IMR-90 (cell line): ENCODE measurements at regions not wholly inside any gene's neighbourhood (a gene's known extent, or its start where the extent isn't known, plus 50 kb on each side); places are given as distances from the start of the nearest gene placed in this dataset.

Source experiments
- ATAC-seq: fragments of 200-7000 bp; cut with Tn5 transposase; 2 replicates; pipeline ENCODE4 v1.9.1; 2020; ENCODE audit warnings: low read depth, mild to moderate bottlenecking, moderate library complexity
- BruUV-seq: library from RNA; stranded (reverse); fragments of 400-500 nt; replicated peaks from 2 replicates; lab custom pipeline; 2021; lab: Mats Ljungman, UMichigan
- CTCF ChIA-PET: fragments of 300-600 bp; formaldehyde crosslinking; extraction: SDS; loops from one replicate; lab custom pipeline; 2021; ENCODE audit warnings: antibody characterized with exemption; lab: Yijun Ruan, JAX
- POLR2A ChIA-PET: fragments of 300-600 bp; sonication (Branson Sonifier 250); formaldehyde crosslinking; loops from one replicate; lab custom pipeline; 2022; ENCODE audit warnings: antibody characterized with exemption; ENCODE audit not compliant: unreplicated experiment; lab: Charles Lee
- DNase-seq: peaks from one replicate; pipeline ENCODE4 v3.0.0; 2013
- H2AFZ ChIP-seq: replicated peaks from 2 replicates; pipeline ENCODE3; 2013; ENCODE audit warnings: low read length, mild to moderate bottlenecking; ENCODE audit not compliant: poor library complexity
- H2AK5ac ChIP-seq: 2 replicates; pipeline ENCODE4 v1.6.1; 2013; ENCODE audit warnings: low read depth, low read length, inconsistent platforms
- H2AK9ac ChIP-seq: replicated peaks from 2 replicates; pipeline ENCODE3; 2013; ENCODE audit warnings: mild to moderate bottlenecking, low read depth, low read length, moderate library complexity; ENCODE audit not compliant: poor library complexity
- H2BK120ac ChIP-seq: 2 replicates; pipeline ENCODE4 v1.6.1; 2013; ENCODE audit warnings: low read depth, low read length, inconsistent platforms
- H2BK15ac ChIP-seq: 3 replicates; pipeline ENCODE4 v1.6.1; 2013; ENCODE audit warnings: low read depth, low read length, inconsistent platforms
- H2BK20ac ChIP-seq: 2 replicates; pipeline ENCODE4 v1.6.1; 2013; ENCODE audit warnings: low read depth, mild to moderate bottlenecking, inconsistent platforms, low read length, moderate library complexity
- H2BK5ac ChIP-seq: 2 replicates; pipeline ENCODE4 v1.6.1; 2013; ENCODE audit warnings: mild to moderate bottlenecking, low read depth, low read length, inconsistent platforms; ENCODE audit not compliant: poor library complexity, severe bottlenecking
- H3K14ac ChIP-seq: replicated peaks from 2 replicates; pipeline ENCODE4 v1.6.1; 2013; ENCODE audit warnings: low read depth, low read length, inconsistent platforms
- H3K18ac ChIP-seq: 2 replicates; pipeline ENCODE4 v1.6.1; 2013; ENCODE audit warnings: low read depth, low read length, control low read depth
- H3K23ac ChIP-seq: 2 replicates; pipeline ENCODE4 v1.6.1; 2013; ENCODE audit warnings: low read depth, low read length, inconsistent platforms
- H3K27ac ChIP-seq: 2 replicates; pipeline ENCODE4 v1.5.1; 2013; ENCODE audit warnings: mild to moderate bottlenecking, control low read depth, low read length; ENCODE audit not compliant: insufficient read depth
- H3K27me3 ChIP-seq: 2 replicates; pipeline ENCODE4 v1.6.1; 2013; ENCODE audit warnings: low read length; ENCODE audit not compliant: control insufficient read depth, insufficient read depth
- H3K36me3 ChIP-seq: 2 replicates; pipeline ENCODE4 v1.6.1; 2013; ENCODE audit warnings: low read length, mixed read lengths; ENCODE audit not compliant: control insufficient read depth, insufficient read depth
- H3K4ac ChIP-seq: 2 replicates; pipeline ENCODE4 v1.6.1; 2013; ENCODE audit warnings: low read depth, low read length, inconsistent platforms
- H3K4me1 ChIP-seq: 2 replicates; pipeline ENCODE4 v1.6.1; 2013; ENCODE audit warnings: low read length, mixed read lengths; ENCODE audit not compliant: control insufficient read depth, insufficient read depth
- H3K4me2 ChIP-seq: 2 replicates; pipeline ENCODE4 v1.6.1; 2013; ENCODE audit warnings: low read depth, mild to moderate bottlenecking, control low read depth, low read length, moderate library complexity
- H3K4me3 ChIP-seq: 2 replicates; pipeline ENCODE4 v1.5.1; 2013; ENCODE audit warnings: low read depth, mild to moderate bottlenecking, control low read depth, low read length, moderate library complexity; ENCODE audit not compliant: insufficient read depth
- H3K56ac ChIP-seq: 2 replicates; pipeline ENCODE4 v1.6.1; 2013; ENCODE audit warnings: low read length, inconsistent platforms; ENCODE audit not compliant: insufficient read depth; ENCODE audit errors: extremely low read depth
- H3K79me1 ChIP-seq, 2 experiments: 2 replicates each; pipeline ENCODE4 v1.6.1; 2013; ENCODE audit warnings: low read length in 2 of 2, inconsistent platforms in 1 of 2, low read depth in 1 of 2
- H3K9ac ChIP-seq: 2 replicates; pipeline ENCODE4 v1.6.1; 2013; ENCODE audit warnings: low read depth, low read length, control low read depth
- H3K9me1 ChIP-seq: 2 replicates; pipeline ENCODE4 v1.6.1; 2013; ENCODE audit warnings: low read length, inconsistent platforms; ENCODE audit not compliant: insufficient read depth
- H3K9me3 ChIP-seq: 2 replicates; pipeline ENCODE4 v1.6.1; 2013; ENCODE audit warnings: low read length; ENCODE audit not compliant: control insufficient read depth, insufficient read depth
- H4K20me1 ChIP-seq: 2 replicates; pipeline ENCODE4 v1.6.1; 2013; ENCODE audit warnings: low read length, inconsistent platforms; ENCODE audit not compliant: insufficient read depth
- H4K5ac ChIP-seq: 2 replicates; pipeline ENCODE4 v1.6.1; 2013; ENCODE audit warnings: mild to moderate bottlenecking, low read depth, low read length, control low read depth
- H4K8ac ChIP-seq, 2 experiments: 2 replicates each; pipeline ENCODE4 v1.6.1; 2013; ENCODE audit warnings: low read depth in 2 of 2, low read length in 2 of 2, control low read depth in 1 of 2, inconsistent platforms in 1 of 2
- H4K91ac ChIP-seq: 2 replicates; pipeline ENCODE4 v1.6.1; 2013; ENCODE audit warnings: low read depth, low read length, inconsistent platforms; ENCODE audit not compliant: insufficient read depth
- CEBPB ChIP-seq: IDR thresholded peaks from 2 replicates; pipeline ENCODE4 v1.6.1; 2012; ENCODE audit warnings: low read depth, low read length, improper control_type of control experiment
- CHD1 ChIP-seq: IDR thresholded peaks from 2 replicates; pipeline ENCODE4 v1.6.1; 2012; ENCODE audit warnings: low read depth, low read length, improper control_type of control experiment
- FOS ChIP-seq: fragments of 150-350 bp; IDR thresholded peaks from 2 replicates; pipeline ENCODE4 v1.6.1; 2016; ENCODE audit warnings: low read depth, low read length
- MAFK ChIP-seq: IDR thresholded peaks from 2 replicates; pipeline ENCODE4 v1.6.1; 2012; ENCODE audit warnings: low read depth, low read length, improper control_type of control experiment
- MAZ ChIP-seq: IDR thresholded peaks from 2 replicates; pipeline ENCODE4 v1.6.1; 2012; ENCODE audit warnings: low read depth, mild to moderate bottlenecking, low read length, improper control_type of control experiment, moderate library complexity, borderline replicate concordance
- MXI1 ChIP-seq: IDR thresholded peaks from 2 replicates; pipeline ENCODE4 v1.6.1; 2012; ENCODE audit warnings: low read depth, mild to moderate bottlenecking, low read length, moderate library complexity, borderline replicate concordance
- NFE2L2 ChIP-seq: fragments of 150-350 bp; IDR thresholded peaks from 2 replicates; pipeline ENCODE4 v1.6.1; 2016; ENCODE audit warnings: low read depth, mild to moderate bottlenecking, low read length
- POLR2A ChIP-seq: IDR thresholded peaks from 2 replicates; pipeline ENCODE4 v1.6.1; 2012; ENCODE audit warnings: mild to moderate bottlenecking, low read depth, low read length
- RAD21 ChIP-seq: IDR thresholded peaks from 2 replicates; pipeline ENCODE4 v1.6.1; 2012; ENCODE audit warnings: low read length, improper control_type of control experiment
- RFX5 ChIP-seq: IDR thresholded peaks from 2 replicates; pipeline ENCODE4 v1.8.0; 2012; ENCODE audit warnings: low read depth, mild to moderate bottlenecking, low read length, moderate library complexity
- SMC3 ChIP-seq: fragments of 150-350 bp; IDR thresholded peaks from 2 replicates; pipeline ENCODE4 v1.6.1; 2016; ENCODE audit warnings: low read depth, mild to moderate bottlenecking, antibody characterized with exemption, low read length, moderate library complexity
- WGBS, 2 experiments: methylation state at CpG; one replicate each; pipeline versions ENCODE4 v1.1.5 to v1.1.7; 2013; ENCODE audit warnings: missing lambda C conversion rate in 2 of 2; ENCODE audit not compliant: insufficient read length in 1 of 2; ENCODE audit errors: extremely low coverage in 2 of 2; 5-methylcytosine and 5-hydroxymethylcytosine counted together
- dilution Hi-C: fragments of 300-500 bp; cut with HindIII; formaldehyde crosslinking; loops from one replicate; pipeline ENCODE4 v1.14.3; 2018; ENCODE audit warnings: low sequenced_read_pairs; ENCODE audit not compliant: unreplicated experiment
- in situ Hi-C: fragments of 300-500 bp; cut with MboI; formaldehyde crosslinking; loops from 3 replicates; pipeline ENCODE4 v1.14.3; 2019; ENCODE audit warnings: low sequenced_read_pairs, inconsistent platforms, mixed read lengths
- intact Hi-C: fragments of 100-400 bp; cut with micrococcal nuclease; formaldehyde crosslinking; loops from 2 replicates; pipeline ENCODE4 v1.10.0; 2022
- TF ChIP-seq, protein P1 (sequence below): conservative IDR thresholded peaks from 2 replicates; pipeline ENCODE4 v1.5.1; 2012; ENCODE audit warnings: mild to moderate bottlenecking, low read depth, low read length, improper control_type of control experiment
- TF ChIP-seq, protein P2 (sequence below): fragments of 150-350 bp; IDR thresholded peaks from 2 replicates; pipeline ENCODE4 v1.6.1; 2016; ENCODE audit warnings: low read depth, mild to moderate bottlenecking, low read length, moderate library complexity, borderline replicate concordance
- TF ChIP-seq, protein P3 (sequence below): fragments of 150-350 bp; IDR thresholded peaks from 2 replicates; pipeline ENCODE4 v1.6.1; 2017; ENCODE audit warnings: mild to moderate bottlenecking, antibody characterized with exemption, low read length, low read depth

DNA sequence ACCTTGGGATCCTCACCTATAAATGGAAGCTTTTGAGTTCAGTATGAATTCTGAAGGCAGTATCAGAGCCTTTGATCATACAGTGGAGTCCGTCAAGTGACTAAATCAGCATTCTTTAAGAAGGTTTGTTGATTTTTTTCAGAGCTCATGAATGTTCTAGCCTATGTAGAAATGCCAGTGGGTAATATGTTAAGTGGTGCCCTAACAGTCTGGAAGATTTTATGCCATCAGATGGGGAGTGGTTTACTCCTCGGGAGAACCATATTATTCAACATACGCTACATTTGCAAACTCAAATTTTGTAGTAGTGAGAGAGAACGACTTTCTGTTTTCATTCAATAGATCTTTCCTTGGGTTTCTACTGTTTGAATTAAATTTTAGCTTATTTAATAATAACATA lies 225.0 kb upstream of the ACVR2A start:
- no peak overlapping the region for H3K14ac ChIP-seq
- dilution Hi-C loops, result no loop called here
- H4K8ac ChIP-seq, result no peak overlapping the region
- no peak overlapping the region for H3K23ac ChIP-seq
- H3K36me3 ChIP-seq, result no peaks in the 10 kb centered on the region
- no peaks in the 10 kb centered on the region for H3K27me3 ChIP-seq
- no peak overlapping the region for H2AK5ac ChIP-seq
- no peaks in the 10 kb centered on the region for H4K20me1 ChIP-seq
- TF ChIP-seq RFX5 (no peak), SMC3 (no peak), RAD21 (no peak), MXI1 (no peak), CHD1 (no peak), MAZ (no peak), CEBPB (no peak), NFE2L2 (no peak), FOS (no peak), POLR2A (no peak), MAFK (no peak)
- TF ChIP-seq, protein P1, sequence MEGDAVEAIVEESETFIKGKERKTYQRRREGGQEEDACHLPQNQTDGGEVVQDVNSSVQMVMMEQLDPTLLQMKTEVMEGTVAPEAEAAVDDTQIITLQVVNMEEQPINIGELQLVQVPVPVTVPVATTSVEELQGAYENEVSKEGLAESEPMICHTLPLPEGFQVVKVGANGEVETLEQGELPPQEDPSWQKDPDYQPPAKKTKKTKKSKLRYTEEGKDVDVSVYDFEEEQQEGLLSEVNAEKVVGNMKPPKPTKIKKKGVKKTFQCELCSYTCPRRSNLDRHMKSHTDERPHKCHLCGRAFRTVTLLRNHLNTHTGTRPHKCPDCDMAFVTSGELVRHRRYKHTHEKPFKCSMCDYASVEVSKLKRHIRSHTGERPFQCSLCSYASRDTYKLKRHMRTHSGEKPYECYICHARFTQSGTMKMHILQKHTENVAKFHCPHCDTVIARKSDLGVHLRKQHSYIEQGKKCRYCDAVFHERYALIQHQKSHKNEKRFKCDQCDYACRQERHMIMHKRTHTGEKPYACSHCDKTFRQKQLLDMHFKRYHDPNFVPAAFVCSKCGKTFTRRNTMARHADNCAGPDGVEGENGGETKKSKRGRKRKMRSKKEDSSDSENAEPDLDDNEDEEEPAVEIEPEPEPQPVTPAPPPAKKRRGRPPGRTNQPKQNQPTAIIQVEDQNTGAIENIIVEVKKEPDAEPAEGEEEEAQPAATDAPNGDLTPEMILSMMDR, result no peak
- TF ChIP-seq, protein P2, sequence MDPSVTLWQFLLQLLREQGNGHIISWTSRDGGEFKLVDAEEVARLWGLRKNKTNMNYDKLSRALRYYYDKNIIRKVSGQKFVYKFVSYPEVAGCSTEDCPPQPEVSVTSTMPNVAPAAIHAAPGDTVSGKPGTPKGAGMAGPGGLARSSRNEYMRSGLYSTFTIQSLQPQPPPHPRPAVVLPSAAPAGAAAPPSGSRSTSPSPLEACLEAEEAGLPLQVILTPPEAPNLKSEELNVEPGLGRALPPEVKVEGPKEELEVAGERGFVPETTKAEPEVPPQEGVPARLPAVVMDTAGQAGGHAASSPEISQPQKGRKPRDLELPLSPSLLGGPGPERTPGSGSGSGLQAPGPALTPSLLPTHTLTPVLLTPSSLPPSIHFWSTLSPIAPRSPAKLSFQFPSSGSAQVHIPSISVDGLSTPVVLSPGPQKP, result no peak
- TF ChIP-seq, protein P3, sequence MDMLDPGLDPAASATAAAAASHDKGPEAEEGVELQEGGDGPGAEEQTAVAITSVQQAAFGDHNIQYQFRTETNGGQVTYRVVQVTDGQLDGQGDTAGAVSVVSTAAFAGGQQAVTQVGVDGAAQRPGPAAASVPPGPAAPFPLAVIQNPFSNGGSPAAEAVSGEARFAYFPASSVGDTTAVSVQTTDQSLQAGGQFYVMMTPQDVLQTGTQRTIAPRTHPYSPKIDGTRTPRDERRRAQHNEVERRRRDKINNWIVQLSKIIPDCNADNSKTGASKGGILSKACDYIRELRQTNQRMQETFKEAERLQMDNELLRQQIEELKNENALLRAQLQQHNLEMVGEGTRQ, result no peak
- no peak overlapping the region for H3K4me2 ChIP-seq
- intact Hi-C loops, result no loop called here
- H3K9me3 ChIP-seq, result no peaks in the 10 kb centered on the region
- H3K4me1 ChIP-seq, result no peaks in the 10 kb centered on the region
- no peaks in the 10 kb centered on the region for H3K79me1 ChIP-seq
- no peaks in the 10 kb centered on the region for H3K9me1 ChIP-seq
- H2AFZ ChIP-seq, result no peak overlapping the region
- CTCF ChIA-PET, result no interaction called here
- no peak overlapping the region for H2BK20ac ChIP-seq
- H4K5ac ChIP-seq, result no peak overlapping the region
- H2BK15ac ChIP-seq, result no peak overlapping the region
- H2BK120ac ChIP-seq, result no peak overlapping the region
- H3K4ac ChIP-seq, result no peak overlapping the region
- no peak overlapping the region for H2AK9ac ChIP-seq
- DNase-seq (no peak), ATAC-seq (no peak)
- H2BK5ac ChIP-seq, result no peak overlapping the region
- H3K9ac ChIP-seq, result no peak overlapping the region
- no peak overlapping the region for H3K18ac ChIP-seq
- POLR2A ChIA-PET, result no interaction called here
- H4K91ac ChIP-seq, result no peak overlapping the region
- WGBS, 2 experiments, result no CpG with 5 or more reads among the region's 4 CpGs
- no peak overlapping the region for H3K56ac ChIP-seq
- in situ Hi-C loops, result no loop called here
- no peak overlapping the region for H3K27ac ChIP-seq
- H3K4me3 ChIP-seq, result no peak overlapping the region
- BruUV-seq, result no TSS peak
